ENCODE measurements at regions not wholly inside any gene's neighbourhood (a gene's known extent, or its start where the extent isn't known, plus 50 kb on each side); places are given as distances from the start of the nearest gene placed in this dataset.

GRCh38 chr1:216898801-216899200, 175.6 kb upstream of the ESRRG start:
- no peak for DNase-seq
- POLR2A ChIA-PET, result no interaction called here
- Mint-ChIP-seq H3K27me3 (no peaks in the 10 kb centered on the region), H3K9me3 (peaks cover 5% of the 10 kb centered on the region), H3K36me3 (ENCODE audit: low read depth) (no peaks in the 10 kb centered on the region), H3K27ac (no peak overlapping the region), H3K4me3 (no peak overlapping the region), H3K4me1 (no peaks in the 10 kb centered on the region)
- CTCF ChIA-PET, result no interaction called here

- no peaks in the 10 kb centered on the region for H3K4me1 Mint-ChIP-seq
- no peak overlapping the region for H3K4me3 Mint-ChIP-seq
- ChIA-PET POLR2A (no interaction called here), CTCF (no interaction called here)
- no peaks in the 10 kb centered on the region for H3K9me3 Mint-ChIP-seq
- H3K27me3 Mint-ChIP-seq, result no peaks in the 10 kb centered on the region
- DNase-seq, result no peak
- H3K36me3 Mint-ChIP-seq (ENCODE audit: low read depth), result no peaks in the 10 kb centered on the region
- H3K27ac Mint-ChIP-seq, result no peak overlapping the region
Observed at GRCh38 chr1:216896146-216896545, 172.9 kb upstream of the ESRRG start.

- DNase-seq, result no peak
- Mint-ChIP-seq H3K36me3 (ENCODE audit: low read depth) (no peaks in the 10 kb centered on the region), H3K4me3 (no peak overlapping the region), H3K27ac (no peak overlapping the region), H3K4me1 (no peaks in the 10 kb centered on the region), H3K9me3 (no peaks in the 10 kb centered on the region), H3K27me3 (no peaks in the 10 kb centered on the region)
- CTCF ChIA-PET, result no interaction called here
- POLR2A ChIA-PET, result no interaction called here
Observed at GRCh38 chr1:216894494-216894893, 171.3 kb upstream of the ESRRG start.

- CTCF ChIA-PET, result no interaction called here
- Mint-ChIP-seq H3K27ac (no peak overlapping the region), H3K36me3 (ENCODE audit: low read depth) (no peaks in the 10 kb centered on the region), H3K4me1 (no peaks in the 10 kb centered on the region), H3K9me3 (no peaks in the 10 kb centered on the region), H3K4me3 (no peak overlapping the region), H3K27me3 (no peaks in the 10 kb centered on the region)
- DNase-seq, result no peak
- POLR2A ChIA-PET, result no interaction called here
Observed at GRCh38 chr1:216892581-216893160, 169.4 kb upstream of the ESRRG start.

- CTCF ChIA-PET, result no interaction called here
- no peaks in the 10 kb centered on the region for H3K27me3 Mint-ChIP-seq
Observed at GRCh38 chr1:216890871-216891270, 167.6 kb upstream of the ESRRG start.

GRCh38 chr1:216888731-216889130, 165.5 kb upstream of the ESRRG start:
- H3K4me1 Mint-ChIP-seq, result no peaks in the 10 kb centered on the region
- no peak overlapping the region for H3K4me3 Mint-ChIP-seq
- H3K9me3 Mint-ChIP-seq, result peaks cover 2% of the 10 kb centered on the region
- DNase-seq, result no peak
- H3K27me3 Mint-ChIP-seq, result no peaks in the 10 kb centered on the region
- POLR2A ChIA-PET, result no interaction called here
- H3K36me3 Mint-ChIP-seq (ENCODE audit: low read depth), result no peaks in the 10 kb centered on the region
- CTCF ChIA-PET, result no interaction called here
- no peak overlapping the region for H3K27ac Mint-ChIP-seq

More at GRCh38 chr1:216890871-216891270, 167.6 kb upstream of the ESRRG start:
- Mint-ChIP-seq H3K4me3 (no peak overlapping the region), H3K4me1 (no peaks in the 10 kb centered on the region), H3K27ac (no peak overlapping the region), H3K36me3 (ENCODE audit: low read depth) (no peaks in the 10 kb centered on the region), H3K9me3 (no peaks in the 10 kb centered on the region)
- DNase-seq, result no peak
- POLR2A ChIA-PET, result no interaction called here

- Mint-ChIP-seq H3K27ac (no peak overlapping the region), H3K36me3 (ENCODE audit: low read depth) (no peaks in the 10 kb centered on the region), H3K27me3 (no peaks in the 10 kb centered on the region), H3K4me1 (no peaks in the 10 kb centered on the region), H3K9me3 (peaks cover 2% of the 10 kb centered on the region), H3K4me3 (no peak overlapping the region)
- POLR2A ChIA-PET, result no interaction called here
- no peak for DNase-seq
- CTCF ChIA-PET, result no interaction called here
Observed at GRCh38 chr1:216887032-216887431, 163.8 kb upstream of the ESRRG start.

- ChIA-PET POLR2A (no interaction called here), CTCF (no interaction called here)
- no peaks in the 10 kb centered on the region for H3K4me1 Mint-ChIP-seq
- H3K27ac Mint-ChIP-seq, result no peak overlapping the region
- peaks cover 2% of the 10 kb centered on the region for H3K9me3 Mint-ChIP-seq
- H3K4me3 Mint-ChIP-seq, result no peak overlapping the region
- H3K36me3 Mint-ChIP-seq (ENCODE audit: low read depth), result no peaks in the 10 kb centered on the region
- no peaks in the 10 kb centered on the region for H3K27me3 Mint-ChIP-seq
- DNase-seq, result no peak
Observed at GRCh38 chr1:216884614-216885229, 161.5 kb upstream of the ESRRG start.

- no peaks in the 10 kb centered on the region for H3K4me1 Mint-ChIP-seq
- CTCF ChIA-PET, result interaction anchor here (0.7 kb wide), 1 partner anchor 97 kb away, joined by 3 read pairs; no protein-coding TSS in a partner anchor
- no peak for DNase-seq
- no peaks in the 10 kb centered on the region for H3K36me3 Mint-ChIP-seq (ENCODE audit: low read depth)
- no peaks in the 10 kb centered on the region for H3K27me3 Mint-ChIP-seq
- POLR2A ChIA-PET, result no interaction called here
- peaks cover 2% of the 10 kb centered on the region for H3K9me3 Mint-ChIP-seq
- no peak overlapping the region for H3K4me3 Mint-ChIP-seq
- H3K27ac Mint-ChIP-seq, result no peak overlapping the region
Observed at GRCh38 chr1:216883518-216883917, 160.3 kb upstream of the ESRRG start.

GRCh38 chr1:216881695-216882094, 158.5 kb upstream of the ESRRG start:
- CTCF ChIA-PET, result no interaction called here
- POLR2A ChIA-PET, result no interaction called here
- Mint-ChIP-seq H3K4me3 (no peak overlapping the region), H3K27ac (no peak overlapping the region), H3K9me3 (peaks cover 2% of the 10 kb centered on the region), H3K27me3 (no peaks in the 10 kb centered on the region), H3K36me3 (ENCODE audit: low read depth) (no peaks in the 10 kb centered on the region), H3K4me1 (no peaks in the 10 kb centered on the region)
- no peak for DNase-seq

- no peaks in the 10 kb centered on the region for H3K27me3 Mint-ChIP-seq
- ChIA-PET POLR2A (no interaction called here), CTCF (no interaction called here)
Observed at GRCh38 chr1:216866714-216867113, 143.5 kb upstream of the ESRRG start.

GRCh38 chr1:216855810-216856209, 132.6 kb upstream of the ESRRG start:
- DNase-seq, result no peak
- Mint-ChIP-seq H3K27ac (no peak overlapping the region), H3K27me3 (no peaks in the 10 kb centered on the region), H3K9me3 (peaks cover 3% of the 10 kb centered on the region), H3K4me3 (no peak overlapping the region), H3K36me3 (ENCODE audit: low read depth) (no peaks in the 10 kb centered on the region), H3K4me1 (no peaks in the 10 kb centered on the region)
- POLR2A ChIA-PET, result no interaction called here
- CTCF ChIA-PET, result no interaction called here

More at GRCh38 chr1:216866714-216867113, 143.5 kb upstream of the ESRRG start:
- no peaks in the 10 kb centered on the region for H3K4me1 Mint-ChIP-seq
- H3K36me3 Mint-ChIP-seq (ENCODE audit: low read depth), result no peaks in the 10 kb centered on the region
- H3K27ac Mint-ChIP-seq, result no peak overlapping the region
- no peaks in the 10 kb centered on the region for H3K9me3 Mint-ChIP-seq
- DNase-seq, result no peak
- H3K4me3 Mint-ChIP-seq, result no peak overlapping the region

- Mint-ChIP-seq H3K36me3 (ENCODE audit: low read depth) (no peaks in the 10 kb centered on the region), H3K27ac (no peak overlapping the region), H3K4me1 (no peaks in the 10 kb centered on the region), H3K9me3 (peaks cover 3% of the 10 kb centered on the region), H3K4me3 (no peak overlapping the region), H3K27me3 (no peaks in the 10 kb centered on the region)
- DNase-seq, result no peak
- CTCF ChIA-PET, result no interaction called here
- POLR2A ChIA-PET, result no interaction called here
Observed at GRCh38 chr1:216854836-216855484, 131.7 kb upstream of the ESRRG start.

GRCh38 chr1:216851073-216851472, 127.8 kb upstream of the ESRRG start:
- H3K4me1 Mint-ChIP-seq, result no peaks in the 10 kb centered on the region
- ChIA-PET POLR2A (no interaction called here), CTCF (no interaction called here)
- peaks cover 3% of the 10 kb centered on the region for H3K9me3 Mint-ChIP-seq
- no peaks in the 10 kb centered on the region for H3K36me3 Mint-ChIP-seq (ENCODE audit: low read depth)
- H3K27me3 Mint-ChIP-seq, result no peaks in the 10 kb centered on the region
- H3K27ac Mint-ChIP-seq, result no peak overlapping the region
- H3K4me3 Mint-ChIP-seq, result no peak overlapping the region
- DNase-seq, result no peak
